Thyroid gland (tissue), 4 donors: ENCODE measurements at regions not wholly inside any gene's neighbourhood (a gene's known extent, or its start where the extent isn't known, plus 50 kb on each side); places are given as distances from the start of the nearest gene placed in this dataset.
"Not testable (repeated sequence)": the region's sequence is repeated elsewhere in the genome, so short reads cannot be mapped to it uniquely, and the experiment has no call there.

Experiments
- DNase-seq, 2 donors: peaks; one replicate each; pipeline ENCODE4 v3.0.0-alpha.2; 2019
- H3K27ac ChIP-seq, 3 donors: fragments of 200-600 bp; sonication (generic); 1 replicate in 2 of 3; 2 replicates in 1 of 3; pipeline ENCODE4 v1.5.1; 2016 to 2019; ENCODE audit warnings: mild to moderate bottlenecking in 1 of 3, moderate library complexity in 1 of 3
- H3K27me3 ChIP-seq: fragments of 200-600 bp; sonication (generic); one replicate; pipeline ENCODE4 v1.5.1; 2019
- H3K36me3 ChIP-seq, 2 donors: fragments of 200-600 bp; sonication (generic); one replicate each; pipeline ENCODE4 v1.5.1; 2016 to 2019
- H3K4me1 ChIP-seq, 2 donors: fragments of 200-600 bp; sonication (generic); one replicate each; pipeline ENCODE4 v1.5.1; 2017 to 2019
- H3K4me3 ChIP-seq, 3 donors: fragments of 200-600 bp; sonication (generic); replicated peaks in 1 of 3; 1 replicate in 2 of 3; 2 replicates in 1 of 3; pipeline ENCODE4 v1.5.1; 2016; ENCODE audit warnings: mild to moderate bottlenecking in 1 of 3
- H3K9me3 ChIP-seq: fragments of 200-600 bp; sonication (generic); one replicate; pipeline ENCODE4 v1.5.1; 2017
- POLR2A ChIP-seq, 2 donors: fragments of 450-650 bp; IDR thresholded peaks; one replicate each; pipeline ENCODE4 v1.6.1; 2017; ENCODE audit warnings: antibody characterized with exemption in 2 of 2, mild to moderate bottlenecking in 2 of 2, moderate library complexity in 1 of 2
- WGBS, 2 donors: methylation state at CpG; one replicate each; pipeline ENCODE4 v1.1.5; 2017; 5-methylcytosine and 5-hydroxymethylcytosine counted together
- intact Hi-C: fragments of 100-400 bp; cut with DNase I; formaldehyde crosslinking; loops from one replicate; pipeline ENCODE4 v1.15.1; 2023
- TF ChIP-seq, protein P1 (sequence below), 6 experiments: fragments of 200-600 bp in 3 of 6; fragments of 450-650 bp in 3 of 6; sonication (generic) in 3 of 6; IDR thresholded peaks; one replicate each; pipeline ENCODE4 v1.5.1; 2016 to 2019; ENCODE audit warnings: antibody characterized with exemption in 6 of 6, mild to moderate bottlenecking in 2 of 6, inconsistent platforms in 1 of 6, moderate library complexity in 1 of 6

DNA sequence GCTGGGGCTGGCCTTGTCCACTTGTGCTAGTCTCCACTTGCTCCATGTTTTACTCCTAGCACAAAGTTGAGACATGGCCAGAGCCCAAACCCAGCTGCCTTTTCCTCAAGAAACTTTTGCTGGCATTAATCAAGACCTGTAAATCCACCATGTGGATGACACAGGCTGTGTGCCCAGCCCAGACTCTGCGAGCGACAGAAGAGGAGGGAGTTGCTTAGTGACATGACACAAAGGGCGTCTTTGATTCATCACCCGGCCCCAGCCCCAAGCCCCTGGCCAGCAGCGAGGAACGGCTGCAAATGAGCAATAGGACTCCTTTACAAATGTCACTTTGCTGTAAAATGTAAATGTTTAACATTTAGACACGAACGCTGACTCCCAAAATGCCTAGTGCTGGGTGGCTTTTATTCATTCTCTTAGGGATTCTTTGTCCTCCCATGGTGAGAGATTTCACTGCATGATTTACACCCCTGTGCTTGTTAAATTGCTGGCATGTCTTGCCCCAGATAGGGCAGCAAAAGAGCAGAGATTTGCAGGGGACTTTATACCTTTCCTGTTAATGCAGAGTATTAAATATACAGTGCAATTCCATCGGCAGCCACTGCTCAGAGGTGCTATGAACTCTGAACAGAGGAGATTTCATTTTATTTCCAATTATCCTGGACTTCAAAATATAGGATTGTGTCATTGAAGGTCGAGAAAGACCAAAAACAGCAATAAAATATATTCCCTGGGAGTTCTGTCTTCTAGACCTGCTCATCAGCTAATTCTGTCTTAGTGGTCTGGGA lies 263.6 kb upstream of the NCAM1 start:
- TF ChIP-seq, protein P1, sequence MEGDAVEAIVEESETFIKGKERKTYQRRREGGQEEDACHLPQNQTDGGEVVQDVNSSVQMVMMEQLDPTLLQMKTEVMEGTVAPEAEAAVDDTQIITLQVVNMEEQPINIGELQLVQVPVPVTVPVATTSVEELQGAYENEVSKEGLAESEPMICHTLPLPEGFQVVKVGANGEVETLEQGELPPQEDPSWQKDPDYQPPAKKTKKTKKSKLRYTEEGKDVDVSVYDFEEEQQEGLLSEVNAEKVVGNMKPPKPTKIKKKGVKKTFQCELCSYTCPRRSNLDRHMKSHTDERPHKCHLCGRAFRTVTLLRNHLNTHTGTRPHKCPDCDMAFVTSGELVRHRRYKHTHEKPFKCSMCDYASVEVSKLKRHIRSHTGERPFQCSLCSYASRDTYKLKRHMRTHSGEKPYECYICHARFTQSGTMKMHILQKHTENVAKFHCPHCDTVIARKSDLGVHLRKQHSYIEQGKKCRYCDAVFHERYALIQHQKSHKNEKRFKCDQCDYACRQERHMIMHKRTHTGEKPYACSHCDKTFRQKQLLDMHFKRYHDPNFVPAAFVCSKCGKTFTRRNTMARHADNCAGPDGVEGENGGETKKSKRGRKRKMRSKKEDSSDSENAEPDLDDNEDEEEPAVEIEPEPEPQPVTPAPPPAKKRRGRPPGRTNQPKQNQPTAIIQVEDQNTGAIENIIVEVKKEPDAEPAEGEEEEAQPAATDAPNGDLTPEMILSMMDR (IDR thresholded peaks at IDR 0.05) = no peak
- TF ChIP-seq POLR2A (IDR thresholded peaks at IDR 0.05) = no peak
- H3K9me3 ChIP-seq = no peaks in the 10 kb centered on the region
- H3K4me1 ChIP-seq = no peaks in the 10 kb centered on the region
- no peak overlapping the region for H3K4me3 ChIP-seq
- H3K36me3 ChIP-seq = no peaks in the 10 kb centered on the region
- no peak overlapping the region for H3K27ac ChIP-seq
- intact Hi-C loops = no loop called here
- DNase-seq = no peak
- 67 to 70% methylated on average over 10 of the region's 10 CpGs for WGBS, 2 donors
- H3K27me3 ChIP-seq = no peaks in the 10 kb centered on the region

DNA sequence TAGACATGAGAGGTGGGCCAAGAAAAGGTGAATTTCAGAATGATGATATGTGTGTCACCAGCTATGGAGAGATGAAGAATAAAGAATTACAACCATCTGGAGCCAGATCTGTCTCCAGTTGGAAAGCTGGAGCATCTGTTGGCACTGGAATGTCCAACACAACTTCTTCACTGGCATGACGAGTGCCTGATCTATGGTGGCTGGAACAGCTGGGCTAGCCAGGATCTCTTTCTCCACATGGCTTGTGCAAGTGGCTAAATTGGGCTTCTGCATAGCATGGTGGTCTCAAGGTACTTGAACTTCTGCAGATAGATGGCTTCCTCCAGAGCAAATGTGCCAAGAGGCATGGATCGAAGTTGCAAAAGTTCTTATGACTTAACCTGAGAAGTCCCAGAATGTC lies 256.1 kb upstream of the NCAM1 start:
- Histone ChIP-seq H3K36me3 (no peaks in the 10 kb centered on the region), H3K9me3 (no peaks in the 10 kb centered on the region), H3K4me1 (no peaks in the 10 kb centered on the region), H3K27ac (no peak overlapping the region), H3K4me3 (no peak overlapping the region), H3K27me3 (no peaks in the 10 kb centered on the region)
- no peak for DNase-seq
- TF ChIP-seq, protein P1 (IDR thresholded peaks at IDR 0.05) = no peak
- TF ChIP-seq POLR2A (IDR thresholded peaks at IDR 0.05) = no peak
- 91% methylated on average over 2 of the region's 2 CpGs for WGBS, 2 donors
- intact Hi-C loops = no loop called here

DNA sequence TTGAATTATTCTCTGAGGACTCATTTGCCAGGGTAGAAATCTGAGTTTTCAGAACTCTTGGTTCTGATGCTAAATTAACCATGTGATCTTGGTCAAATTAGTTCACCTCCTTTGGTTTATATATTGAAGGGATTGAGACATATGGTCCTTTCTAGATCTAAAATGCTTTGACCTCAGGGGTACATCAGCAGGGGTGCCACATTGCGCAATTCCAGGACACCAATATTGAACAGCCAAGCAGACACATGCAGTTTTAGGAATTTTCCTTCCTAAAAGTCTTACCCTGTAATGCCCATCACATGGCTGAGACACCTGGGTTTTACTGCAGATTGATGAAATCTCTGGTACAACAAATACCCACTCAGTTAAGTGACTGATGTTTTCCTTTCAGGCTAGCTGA lies 254.4 kb upstream of the NCAM1 start:
- no peak for DNase-seq
- no peak for TF ChIP-seq POLR2A (IDR thresholded peaks at IDR 0.05)
- TF ChIP-seq, protein P1 (IDR thresholded peaks at IDR 0.05) = no peak
- no peak overlapping the region for H3K4me3 ChIP-seq
- H3K36me3 ChIP-seq = no peaks in the 10 kb centered on the region
- H3K4me1 ChIP-seq = no peaks in the 10 kb centered on the region
- intact Hi-C loops = no loop called here
- H3K27me3 ChIP-seq = no peaks in the 10 kb centered on the region
- H3K27ac ChIP-seq = no peak overlapping the region
- H3K9me3 ChIP-seq = no peaks in the 10 kb centered on the region
- whole genome bisulfite sequencing, 2 donors = 95 to 96% methylated on average over 1 of the region's 1 CpG

DNA sequence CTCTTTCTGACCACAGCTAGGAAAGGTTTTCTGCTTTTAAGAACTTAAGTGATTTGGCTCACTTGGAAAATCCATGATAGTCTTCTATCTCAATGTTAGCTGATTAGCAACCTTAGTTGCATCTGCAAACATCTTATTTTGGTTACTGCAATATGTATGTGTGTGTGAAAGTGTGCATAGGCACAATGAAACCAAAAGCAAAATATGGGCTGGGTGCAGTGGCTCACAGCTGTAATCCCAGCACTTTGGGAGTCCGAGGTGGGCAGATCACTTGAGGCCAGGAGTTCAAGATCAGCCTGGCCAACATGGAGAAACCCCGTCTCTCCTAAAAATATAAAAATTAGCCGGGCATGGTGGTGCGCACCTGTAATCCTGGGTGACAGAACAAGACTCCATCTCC lies 246.9 kb upstream of the NCAM1 start:
- H3K9me3 ChIP-seq, H3K4me1 ChIP-seq, intact Hi-C loops, H3K36me3 ChIP-seq, H3K4me3 ChIP-seq, H3K27me3 ChIP-seq, DNase-seq, H3K27ac ChIP-seq: not testable (repeated sequence)
- 94 to 96% methylated on average over 4 of the region's 4 CpGs for WGBS, 2 donors

DNA sequence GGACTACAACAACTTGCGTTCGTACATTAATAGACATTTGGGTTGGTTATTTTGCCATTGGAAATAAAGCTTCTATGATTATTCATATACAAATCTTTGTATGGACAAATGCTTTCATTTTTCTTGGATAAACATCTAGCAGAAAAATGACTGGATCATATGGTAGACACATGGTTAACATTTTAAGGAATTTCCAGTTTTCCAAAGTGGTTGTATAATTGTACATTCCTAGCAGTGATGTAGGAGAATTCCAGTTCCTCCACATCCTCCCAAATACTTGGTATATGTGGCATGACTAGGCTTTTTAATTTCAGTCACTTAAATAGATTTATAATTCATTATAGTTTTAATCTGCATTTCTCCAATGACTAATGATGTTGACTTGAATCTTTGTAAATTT lies 246.2 kb upstream of the NCAM1 start:
- Histone ChIP-seq H3K9me3 (no peaks in the 10 kb centered on the region), H3K27ac (no peak overlapping the region), H3K4me3 (no peak overlapping the region), H3K4me1 (no peaks in the 10 kb centered on the region), H3K27me3 (no peaks in the 10 kb centered on the region), H3K36me3 (no peaks in the 10 kb centered on the region)
- intact Hi-C loops = no loop called here
- no peak for DNase-seq
- TF ChIP-seq POLR2A (IDR thresholded peaks at IDR 0.05) = no peak
- TF ChIP-seq, protein P1 (IDR thresholded peaks at IDR 0.05) = no peak
- 97 to 98% methylated on average over 2 of the region's 2 CpGs for WGBS, 2 donors
